HCT116 (cell line): ENCODE measurements at regions not wholly inside any gene's neighbourhood (a gene's known extent, or its start where the extent isn't known, plus 50 kb on each side); places are given as distances from the start of the nearest gene placed in this dataset.

ENCODE experiments used
- CTCF ChIP-seq, 3 experiments: fragments of 200-600 bp in 1 of 3; sonication (generic) in 1 of 3; IDR thresholded peaks in 2 of 3; conservative IDR thresholded peaks in 1 of 3; 2 replicates each; pipeline ENCODE4 v1.5.1; 2012 to 2017; ENCODE audit warnings: low read depth in 2 of 3, low read length in 2 of 3, antibody characterized with exemption in 1 of 3, borderline replicate concordance in 1 of 3, control low read depth in 1 of 3, mild to moderate bottlenecking in 1 of 3, mixed read lengths in 1 of 3, mixed run types in 1 of 3, moderate library complexity in 1 of 3; ENCODE audit not compliant: insufficient read depth in 1 of 3
- POLR2A ChIP-seq: IDR thresholded peaks from 2 replicates; pipeline ENCODE4 v1.7.0; 2011; ENCODE audit warnings: borderline replicate concordance; ENCODE audit not compliant: insufficient read depth, insufficient read length; ENCODE audit errors: extremely low read depth
- POLR2AphosphoS5 ChIP-seq: IDR thresholded peaks from 2 replicates; pipeline ENCODE4 v1.6.1; 2011; ENCODE audit warnings: mild to moderate bottlenecking, low read depth, low read length, moderate library complexity
- SIN3A ChIP-seq: IDR thresholded peaks from 2 replicates; pipeline ENCODE4 v1.6.1; 2012; ENCODE audit warnings: low read depth
- YY1 ChIP-seq: IDR thresholded peaks from 2 replicates; pipeline ENCODE4 v1.6.1; 2011; ENCODE audit warnings: low read length, low read depth, moderate library complexity, mild to moderate bottlenecking; ENCODE audit not compliant: insufficient replicate concordance; ENCODE audit errors: extremely low read depth
- ZNF274 ChIP-seq: fragments of 200-500 bp; sonication (Bioruptor generic); IDR thresholded peaks from 2 replicates; pipeline ENCODE4 v1.6.1; 2014; ENCODE audit warnings: mild to moderate bottlenecking, low read depth, low read length, inconsistent platforms
- TF ChIP-seq, protein P1 (sequence below): IDR thresholded peaks from 2 replicates; pipeline ENCODE4 v1.6.1; 2012
- TF ChIP-seq, protein P2 (sequence below): IDR thresholded peaks from 2 replicates; pipeline ENCODE4 v1.6.1; 2012

DNA sequence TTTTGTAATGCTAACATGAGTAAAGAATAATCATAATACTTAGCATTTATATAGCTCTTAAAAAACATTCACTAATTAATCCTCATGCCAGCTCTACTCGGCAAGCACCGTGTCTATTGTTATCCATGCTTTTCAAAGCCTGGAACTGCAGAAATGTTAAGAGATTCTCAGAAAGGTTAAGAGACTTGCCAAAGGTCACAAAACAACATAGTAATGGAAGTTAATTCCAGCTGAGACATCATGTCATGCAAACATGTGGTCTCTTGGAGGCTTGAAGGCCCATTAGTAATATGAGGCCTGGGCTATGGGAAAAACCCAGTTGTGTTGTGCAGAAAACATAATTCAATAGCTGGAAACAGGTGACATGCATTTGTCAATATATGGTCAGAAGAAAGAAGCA is 389.9 kb upstream of the GOT2 start:
- no peak for TF ChIP-seq CTCF (IDR thresholded peaks at IDR 0.05 in 2 of 3, conservative IDR thresholded peaks at IDR 0.05 in 1 of 3; ENCODE audit: borderline replicate concordance in 1 of 3, insufficient read depth in 1 of 3, low read depth in 2 of 3, low read length in 2 of 3)
- TF ChIP-seq POLR2A: no peak
- TF ChIP-seq, protein P1, sequence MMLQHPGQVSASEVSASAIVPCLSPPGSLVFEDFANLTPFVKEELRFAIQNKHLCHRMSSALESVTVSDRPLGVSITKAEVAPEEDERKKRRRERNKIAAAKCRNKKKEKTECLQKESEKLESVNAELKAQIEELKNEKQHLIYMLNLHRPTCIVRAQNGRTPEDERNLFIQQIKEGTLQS: no peak
- TF ChIP-seq POLR2AphosphoS5: no peak
- TF ChIP-seq, protein P2, sequence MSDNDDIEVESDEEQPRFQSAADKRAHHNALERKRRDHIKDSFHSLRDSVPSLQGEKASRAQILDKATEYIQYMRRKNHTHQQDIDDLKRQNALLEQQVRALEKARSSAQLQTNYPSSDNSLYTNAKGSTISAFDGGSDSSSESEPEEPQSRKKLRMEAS: no peak
- TF ChIP-seq ZNF274: no peak
- no peak for TF ChIP-seq YY1
- TF ChIP-seq SIN3A: no peak
